Stimulated activated CD8-positive, alpha-beta memory T cell treated with anti-CD3 and anti-CD28 coated beads, Interleukin-12 subunit alpha, Interleukin-12 subunit beta, amount 100 ng/mL, for 24 hours (primary cell): ENCODE measurements at regions not wholly inside any gene's neighbourhood (a gene's known extent, or its start where the extent isn't known, plus 50 kb on each side); places are given as distances from the start of the nearest gene placed in this dataset.
"Not testable (repeated sequence)": the region's sequence is repeated elsewhere in the genome, so short reads cannot be mapped to it uniquely, and the experiment has no call there.

Source experiments
- DNase-seq: peaks from one replicate; pipeline ENCODE4 v3.0.0-alpha.2; 2020; ENCODE audit errors: extremely low read depth

DNA sequence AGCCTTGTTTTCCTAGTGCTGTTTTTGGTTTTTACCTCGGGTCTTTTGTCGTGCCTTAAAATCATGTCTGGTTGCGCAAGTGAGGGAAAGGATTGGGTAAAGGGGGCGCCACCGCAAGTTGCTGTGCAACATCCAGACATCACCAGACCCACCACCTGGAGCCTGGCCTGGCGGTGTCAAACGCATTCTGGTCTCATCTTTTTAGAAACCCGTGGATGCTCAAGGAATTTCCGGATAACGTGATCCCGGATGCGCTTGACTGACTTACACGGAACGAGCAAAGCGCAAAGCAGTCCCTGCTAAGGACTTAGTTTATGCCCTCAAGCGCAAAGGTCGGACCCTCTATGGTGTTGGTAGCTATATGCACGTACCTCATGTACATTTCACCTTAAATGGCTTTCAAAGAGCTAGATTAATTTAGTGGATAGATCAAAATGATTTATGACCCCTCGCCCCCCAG, 105.2 kb downstream of the OR2B2 start:
- DNase-seq = no peak

DNA sequence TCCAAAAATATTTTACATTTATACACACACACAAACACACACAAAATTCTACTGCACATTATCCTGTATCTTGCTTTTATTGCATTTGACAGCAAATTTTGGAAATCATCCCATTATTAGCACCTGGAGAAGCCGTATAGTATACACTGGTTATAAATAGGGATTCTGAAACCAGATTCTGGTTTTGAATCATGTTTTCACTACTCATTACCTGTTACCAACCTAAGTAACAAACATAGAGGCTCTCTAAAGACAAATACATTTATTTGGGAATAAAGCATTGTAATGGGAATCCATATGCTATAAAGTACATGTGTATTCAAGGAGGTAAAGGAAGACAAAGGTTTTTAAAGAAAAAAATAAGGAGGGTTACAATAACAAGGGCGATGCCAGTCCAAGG, 106.8 kb downstream of the OR2B2 start:
- DNase-seq = no peak

- no peak for DNase-seq
These were observed 107.3 kb downstream of the OR2B2 start for GRCh38 chr6:27804851-27805250.

- DNase-seq = no peak
These were observed 111.3 kb downstream of the OR2B2 start for GRCh38 chr6:27800731-27801373.

- DNase-seq = no peak
These were observed 114.2 kb downstream of the OR2B2 start for GRCh38 chr6:27797960-27798359.

DNA sequence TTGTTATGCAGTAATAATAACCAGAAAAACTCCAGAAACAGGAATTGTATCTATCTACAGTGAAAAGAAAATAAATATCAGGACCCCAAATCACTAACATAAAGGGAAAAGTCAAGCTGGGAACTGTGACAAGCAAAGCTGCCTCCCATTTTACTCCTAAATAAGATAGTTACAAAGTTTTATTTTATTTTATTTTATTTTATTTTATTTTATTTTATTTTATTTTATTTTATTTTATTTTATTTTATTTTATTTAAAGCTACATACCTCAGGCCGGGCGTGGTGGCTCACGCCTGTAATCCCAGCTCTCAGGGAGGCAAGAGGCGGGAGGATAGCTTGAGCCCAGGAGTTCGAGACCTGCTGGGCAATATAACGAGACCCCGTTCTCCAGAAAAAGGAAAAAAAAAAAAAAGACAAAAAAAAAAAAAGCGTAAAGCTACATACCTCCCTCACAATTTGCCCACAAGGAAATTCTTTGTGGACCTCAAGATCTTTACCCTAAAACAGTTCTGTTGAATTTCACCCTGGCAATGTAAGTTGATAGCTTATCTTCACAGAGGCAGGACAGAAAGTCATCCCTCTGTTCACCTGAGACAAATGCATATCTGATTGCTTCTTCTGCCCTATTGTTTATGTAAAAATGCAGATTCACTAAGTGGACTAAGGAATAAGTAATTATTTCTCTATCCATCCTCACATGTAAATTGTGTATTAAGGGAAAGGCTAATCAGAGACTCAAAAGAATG, 115.3 kb downstream of the OR2B2 start:
- DNase-seq = not testable (repeated sequence)

DNA sequence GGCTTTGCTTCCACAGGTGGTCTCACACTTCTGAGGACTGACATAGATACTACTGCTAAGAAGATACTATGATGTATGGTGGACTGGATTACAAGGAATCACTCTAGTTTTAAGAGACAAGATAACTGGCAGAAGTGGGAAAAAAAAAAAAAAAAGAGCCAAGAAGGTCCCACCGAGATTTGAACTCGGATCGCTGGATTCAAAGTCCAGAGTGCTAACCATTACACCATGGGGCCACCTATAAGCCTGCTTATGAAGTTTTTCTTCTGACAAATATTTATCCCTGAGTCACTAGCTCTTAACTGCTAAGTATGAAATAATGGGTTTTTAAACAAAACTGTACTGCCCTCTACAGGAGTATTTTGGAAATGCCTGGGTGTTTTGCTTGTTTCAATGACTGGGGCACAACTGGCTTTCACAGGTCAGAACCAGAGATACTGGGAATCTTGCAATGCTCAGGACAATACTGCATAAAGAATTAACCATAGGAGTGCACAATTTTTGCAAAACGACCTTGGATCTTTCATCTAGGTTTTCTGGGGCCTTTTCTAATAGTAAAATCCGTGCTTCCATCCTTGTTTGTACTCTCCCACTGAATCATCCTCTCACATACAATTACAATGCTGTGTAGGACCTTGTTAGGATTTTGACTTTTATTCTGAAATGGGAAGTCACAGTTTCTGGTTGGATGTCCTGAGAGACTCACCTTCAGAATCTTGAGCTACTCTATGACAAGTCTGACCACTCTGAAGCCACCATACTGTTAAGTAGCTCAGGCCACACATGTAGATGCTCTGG, 116.3 kb downstream of the OR2B2 start:
- no peak for DNase-seq

- DNase-seq = no peak
These were observed 120.8 kb downstream of the OR2B2 start for GRCh38 chr6:27791182-27791943.

DNA sequence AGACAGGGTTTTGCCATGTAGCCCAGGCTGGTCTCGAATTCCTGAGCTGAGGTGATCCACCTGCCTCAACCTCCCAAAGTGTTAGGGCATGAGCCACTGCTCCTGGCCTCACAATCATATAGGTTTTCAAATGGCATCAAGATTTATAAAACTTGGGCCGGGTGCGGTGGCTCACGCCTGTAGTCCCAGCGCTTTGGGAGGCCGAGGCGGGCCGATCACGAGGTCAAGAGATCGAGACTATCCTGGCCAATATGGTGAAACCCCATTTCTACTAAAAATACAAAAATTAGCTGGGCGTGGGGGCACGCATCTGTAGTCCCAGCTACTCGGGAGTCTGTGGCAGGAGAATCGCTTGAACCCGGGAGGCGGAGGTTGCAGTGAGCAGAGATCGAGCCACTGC, 123.8 kb downstream of the OR2B2 start:
- not testable (repeated sequence) for DNase-seq

DNA sequence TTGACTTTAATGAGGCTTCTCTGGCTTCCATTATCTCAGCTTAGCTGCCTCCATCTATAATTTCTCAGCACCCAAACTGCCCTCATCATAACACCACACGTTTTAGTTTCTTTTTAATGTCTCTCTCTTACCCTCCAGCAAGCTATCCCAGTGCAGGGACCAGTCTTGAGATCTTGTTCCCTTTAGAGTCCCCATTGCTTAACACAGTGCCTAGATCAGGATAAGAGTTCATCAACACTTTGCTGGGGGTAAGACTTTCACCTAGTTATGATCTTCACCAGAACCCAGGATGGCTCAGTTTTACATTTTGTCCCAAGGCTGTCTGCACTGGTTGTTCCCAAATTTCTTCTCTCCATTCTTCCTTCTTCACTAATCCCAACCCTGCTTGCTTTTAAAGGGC, 126.1 kb downstream of the OR2B2 start:
- no peak for DNase-seq

- DNase-seq = no peak
These were observed 126.9 kb downstream of the OR2B2 start for GRCh38 chr6:27785294-27785693.

DNA sequence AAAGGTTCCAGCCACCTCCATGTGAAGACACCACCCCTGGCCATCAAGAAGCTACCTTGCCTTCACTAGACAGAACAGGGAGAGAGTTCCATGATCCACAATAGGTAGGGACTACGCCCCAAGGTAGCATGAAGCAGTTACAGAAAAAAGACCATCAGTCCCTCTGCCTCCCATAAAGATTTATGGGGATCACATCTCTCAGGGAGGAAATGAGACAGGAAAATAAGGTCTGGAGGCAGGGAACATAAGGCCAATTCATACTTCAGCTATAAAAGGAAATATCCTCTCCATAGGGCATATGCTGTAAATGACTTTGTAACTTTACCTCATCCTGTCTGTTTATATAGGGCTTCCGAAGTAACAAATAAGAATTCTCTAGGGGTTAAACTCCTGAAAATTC, 129.4 kb downstream of the OR2B2 start:
- DNase-seq = no peak

GRCh38 chr6:27778625-27779417, 133.4 kb downstream of the OR2B2 start:
- DNase-seq = no peak

GRCh38 chr6:27777614-27778355, 134.4 kb downstream of the OR2B2 start:
- no peak for DNase-seq

DNA sequence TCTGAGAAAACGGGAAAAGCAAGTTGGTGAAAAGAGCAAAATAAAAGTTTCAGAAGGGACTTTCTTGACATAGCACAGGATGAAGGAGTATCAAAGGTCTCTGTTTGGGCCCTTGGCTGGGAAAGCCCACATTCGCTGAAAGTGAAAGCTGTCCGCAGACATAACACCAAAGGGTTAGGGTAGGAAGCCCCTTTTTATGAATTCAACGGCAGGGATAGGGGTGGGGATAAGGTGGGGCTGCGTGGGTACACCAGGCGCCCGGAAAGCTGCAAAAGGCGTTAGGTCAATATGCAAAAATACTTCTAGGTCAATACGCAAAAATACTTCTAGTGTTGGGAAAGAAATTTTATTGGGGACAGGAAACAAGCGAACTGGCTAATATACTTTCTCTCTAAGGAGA, 135.1 kb downstream of the OR2B2 start:
- no peak for DNase-seq

DNA sequence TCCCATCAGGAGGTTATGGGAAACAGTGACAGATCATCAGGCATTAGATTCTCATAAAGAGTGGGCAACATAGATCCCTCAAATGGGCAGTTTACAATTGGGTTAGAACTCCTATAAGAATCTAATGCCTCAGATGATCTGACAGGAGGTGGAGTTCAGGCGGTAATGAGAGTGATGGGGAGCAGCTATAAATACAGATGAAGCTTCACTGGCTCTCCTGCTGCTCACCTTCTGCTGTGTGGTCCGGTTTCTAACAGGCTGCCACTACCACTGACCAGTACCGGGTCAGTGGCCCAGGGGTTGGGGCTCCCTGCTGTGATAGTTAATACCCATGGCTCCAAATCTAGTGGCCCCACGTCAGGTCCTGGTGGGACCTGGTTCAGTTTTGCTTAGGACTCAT, 135.7 kb downstream of the OR2B2 start:
- DNase-seq = no peak

DNA sequence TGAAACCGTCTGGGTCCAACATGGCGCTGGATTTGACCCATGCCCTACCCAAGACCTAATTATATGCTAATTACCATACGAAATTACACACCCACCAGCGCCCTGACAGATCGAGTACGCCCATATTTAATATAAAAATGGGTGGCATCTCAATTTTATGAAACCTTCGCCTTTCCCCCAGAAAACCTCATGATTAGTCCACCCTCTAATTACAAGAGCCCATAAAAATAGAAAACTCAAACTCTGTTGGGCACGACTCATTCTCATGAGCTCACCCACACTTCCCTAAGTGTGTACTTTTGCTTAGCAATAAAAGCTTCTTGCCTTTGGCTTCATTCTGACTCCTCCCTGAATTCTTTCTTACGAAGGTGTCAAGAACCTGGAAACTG, 136.4 kb downstream of the OR2B2 start:
- DNase-seq = no peak

- not testable (repeated sequence) for DNase-seq
These were observed 136.9 kb downstream of the OR2B2 start for GRCh38 chr6:27775138-27775795.

DNA sequence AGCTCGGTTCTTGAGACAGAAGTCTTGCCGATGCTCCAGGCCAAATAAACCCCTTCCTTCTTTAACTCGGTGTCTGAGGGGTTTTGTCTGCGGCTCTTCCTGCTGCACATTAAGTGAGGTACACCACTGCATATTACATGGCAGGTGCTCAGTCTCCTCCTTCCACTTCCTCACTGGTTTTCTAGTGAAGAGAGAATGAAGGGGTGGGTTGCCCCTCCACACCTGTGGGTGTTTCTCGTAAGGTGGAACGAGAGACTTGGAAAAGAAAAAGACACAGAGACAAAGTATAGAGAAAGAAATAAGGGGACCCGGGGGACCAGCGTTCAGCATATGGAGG, 138.0 kb downstream of the OR2B2 start:
- DNase-seq = not testable (repeated sequence)
